ENCODE measurements at regions not wholly inside any gene's neighbourhood (a gene's known extent, or its start where the extent isn't known, plus 50 kb on each side); places are given as distances from the start of the nearest gene placed in this dataset.

DNA sequence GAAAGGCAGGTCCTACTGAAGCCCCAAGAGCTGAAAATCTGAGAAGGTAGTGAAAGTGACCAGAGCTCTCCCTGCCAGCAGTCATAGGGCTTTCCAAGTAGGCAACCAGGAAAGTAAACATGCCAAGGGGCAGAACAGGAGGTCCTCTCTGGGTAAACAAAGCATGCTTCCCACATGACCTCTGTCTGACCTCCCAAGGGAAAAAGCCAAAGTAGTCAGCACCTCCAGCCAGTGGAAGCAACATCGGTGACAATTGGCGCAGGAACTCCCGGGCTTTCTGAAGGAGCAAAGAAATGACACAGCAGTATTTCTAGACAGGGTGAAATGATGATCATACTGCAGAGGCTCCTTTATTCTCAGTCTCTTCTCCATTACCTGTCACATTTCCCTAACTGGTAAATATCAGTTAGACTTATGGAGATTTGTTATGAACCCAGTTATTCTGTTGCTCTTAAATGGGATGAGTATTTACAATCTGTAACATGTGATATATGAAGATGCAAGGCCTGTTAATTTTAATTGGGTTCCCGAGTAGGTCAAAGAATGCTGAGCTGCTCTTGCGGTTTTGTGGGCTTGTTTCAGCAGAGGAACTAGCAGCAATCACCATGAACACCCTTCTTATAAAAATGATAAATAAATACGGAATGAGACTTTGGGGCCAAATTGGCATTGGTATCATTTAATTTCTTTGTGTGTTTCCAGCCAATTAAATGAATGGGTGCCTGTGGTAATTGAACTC, 321.0 kb downstream of the RND3 start:
- TF ChIP-seq POLR2A (IDR thresholded peaks at IDR 0.05) (no peak), CTCF (IDR thresholded peaks at IDR 0.05) (no peak)
- no peak overlapping the region for H3K4me3 ChIP-seq (ENCODE audit: low read depth, poor library complexity, severe bottlenecking)
- no peak for DNase-seq (ENCODE audit: low spot score in 2 of 2)
- 51 to 54% methylated on average over 6 of the region's 6 CpGs for WGBS, 2 donors
- intact Hi-C loops (cut with DNase I; ENCODE audit: low total_unique reads) = no loop called here

GRCh38 chr2:150165988-150166312, 321.5 kb downstream of the RND3 start:
- no peak for TF ChIP-seq POLR2A (IDR thresholded peaks at IDR 0.05)
- no peak for TF ChIP-seq CTCF (IDR thresholded peaks at IDR 0.05)
- intact Hi-C loops (cut with DNase I; ENCODE audit: low total_unique reads) = no loop called here
- no peak for DNase-seq (ENCODE audit: low spot score in 2 of 2)
- WGBS, 2 donors = 88 to 94% methylated on average over 1 of the region's 1 CpG
- H3K4me3 ChIP-seq (ENCODE audit: low read depth, poor library complexity, severe bottlenecking) = no peak overlapping the region

- no peak for DNase-seq (ENCODE audit: low spot score in 2 of 2)
- no peak overlapping the region for H3K4me3 ChIP-seq (ENCODE audit: low read depth, poor library complexity, severe bottlenecking)
- TF ChIP-seq CTCF (IDR thresholded peaks at IDR 0.05) = no peak
- WGBS, 2 donors = 80 to 90% methylated on average over 6 of the region's 6 CpGs
- intact Hi-C loops (cut with DNase I; ENCODE audit: low total_unique reads) = no loop called here
Measured at GRCh38 chr2:150165442-150165841, 322.0 kb downstream of the RND3 start.

DNA sequence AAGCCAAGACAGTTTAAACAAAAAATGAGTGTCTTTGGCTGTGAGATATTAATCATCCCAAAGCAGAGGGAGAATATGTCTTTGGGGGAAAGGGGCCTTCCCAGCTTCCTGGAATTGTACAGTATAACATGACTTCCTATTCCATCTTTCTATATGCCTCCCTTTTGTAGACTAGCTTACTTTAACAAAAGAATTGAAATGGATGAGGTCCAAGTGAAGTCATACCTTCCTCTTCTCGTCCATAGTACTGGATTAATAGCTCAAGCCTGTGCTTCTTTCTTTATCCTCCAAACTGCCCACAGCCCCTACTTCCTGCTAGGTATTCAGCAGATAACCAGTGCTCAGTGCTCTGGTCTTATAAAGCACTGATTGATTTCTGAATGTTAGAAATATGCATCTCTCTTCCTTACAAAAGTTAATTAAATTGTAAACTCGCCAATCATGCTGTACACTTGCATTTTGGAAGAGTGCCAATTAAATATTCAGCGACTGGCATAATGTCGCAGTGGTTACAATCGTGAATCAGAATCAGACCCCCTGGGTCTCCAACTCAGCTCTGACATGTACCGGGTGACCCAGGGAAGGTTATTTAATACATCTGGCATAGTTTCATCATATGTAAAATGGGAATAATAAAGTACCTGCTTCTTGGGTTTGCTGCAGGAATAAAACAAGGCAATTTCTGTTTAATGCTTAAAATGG, 325.1 kb downstream of the RND3 start:
- no peak for DNase-seq (ENCODE audit: low spot score in 2 of 2)
- TF ChIP-seq CTCF (IDR thresholded peaks at IDR 0.05) = no peak
- TF ChIP-seq POLR2A (IDR thresholded peaks at IDR 0.05) = no peak

GRCh38 chr2:150160058-150160457, 327.4 kb downstream of the RND3 start:
- 71% methylated on average over 6 of the region's 6 CpGs for WGBS, 2 donors
- TF ChIP-seq CTCF (IDR thresholded peaks at IDR 0.05) (no peak), POLR2A (IDR thresholded peaks at IDR 0.05) (no peak)
- intact Hi-C loops (cut with DNase I; ENCODE audit: low total_unique reads) = no loop called here
- no peak overlapping the region for H3K4me3 ChIP-seq (ENCODE audit: low read depth, poor library complexity, severe bottlenecking)
- no peak for DNase-seq (ENCODE audit: low spot score in 2 of 2)

More for the DNA sequence above, 325.1 kb downstream of the RND3 start:
- 47 to 64% methylated on average over 6 of the region's 6 CpGs for WGBS, 2 donors
- intact Hi-C loops (cut with DNase I; ENCODE audit: low total_unique reads) = no loop called here
- no peak overlapping the region for H3K4me3 ChIP-seq (ENCODE audit: low read depth, poor library complexity, severe bottlenecking)

All from lower leg skin (tissue), 4 donors.